Naive thymus-derived CD4-positive, alpha-beta T cell (primary cell): ENCODE measurements at regions not wholly inside any gene's neighbourhood (a gene's known extent, or its start where the extent isn't known, plus 50 kb on each side); places are given as distances from the start of the nearest gene placed in this dataset.

Experiments used
- ATAC-seq: fragments of 150-1000 bp; cut with Tn5 transposase; 2 replicates; pipeline ENCODE4 v1.10.0; 2021; ENCODE audit warnings: mild to moderate bottlenecking, moderate library complexity
- CTCF ChIA-PET: fragments of 350-600 bp; sonication (Branson Sonifier 250); formaldehyde crosslinking; loops from one replicate; lab custom pipeline; 2021; ENCODE audit warnings: antibody characterized with exemption; lab: Charles Lee
- POLR2A ChIA-PET: fragments of 350-600 bp; sonication (Branson Sonifier 250); formaldehyde crosslinking; loops from one replicate; lab custom pipeline; 2021; ENCODE audit warnings: antibody characterized with exemption, inconsistent platforms; lab: Charles Lee
- DNase-seq, 9 donors: peaks; one replicate each; pipeline versions ENCODE4 v3.0.0 to v3.0.0-alpha.2; 2020 to 2022; ENCODE audit warnings: mixed read lengths in 1 of 9
- H3K27ac ChIP-seq: one replicate; pipeline ENCODE4 v1.7.0; 2013; ENCODE audit warnings: mild to moderate bottlenecking, low read depth, low read length, moderate library complexity
- H3K27me3 ChIP-seq, 2 donors: one replicate each; pipeline ENCODE4 v1.7.0; 2013; ENCODE audit warnings: low read length in 2 of 2, mild to moderate bottlenecking in 2 of 2, moderate library complexity in 2 of 2; ENCODE audit not compliant: control insufficient read depth in 2 of 2, insufficient read depth in 2 of 2
- H3K36me3 ChIP-seq, 3 experiments: 1 replicate in 2 of 3; 2 replicates in 1 of 3; pipeline ENCODE4 v1.7.0; 2013; ENCODE audit warnings: low read length in 3 of 3, mild to moderate bottlenecking in 3 of 3, moderate library complexity in 1 of 3; ENCODE audit not compliant: insufficient read depth in 3 of 3, control insufficient read depth in 2 of 3
- H3K4me1 ChIP-seq, 2 donors: one replicate each; pipeline ENCODE4 v1.7.0; 2013; ENCODE audit warnings: low read length in 2 of 2, mild to moderate bottlenecking in 2 of 2, moderate library complexity in 1 of 2; ENCODE audit not compliant: control insufficient read depth in 2 of 2, insufficient read depth in 2 of 2
- H3K4me3 ChIP-seq: 2 replicates; pipeline ENCODE4 v1.7.0; 2013; ENCODE audit warnings: mild to moderate bottlenecking, low read length
- H3K9me3 ChIP-seq, 3 experiments: 1 replicate in 2 of 3; 2 replicates in 1 of 3; pipeline ENCODE4 v1.7.0; 2013; ENCODE audit warnings: low read length in 3 of 3; ENCODE audit not compliant: control insufficient read depth in 2 of 3
- H3K27ac Mint-ChIP-seq, 9 donors: one replicate each; pipeline ENCODE4 v1.8.0; 2020 to 2022; ENCODE audit warnings: mixed read lengths in 9 of 9, mild to moderate bottlenecking in 8 of 9, moderate library complexity in 5 of 9, inconsistent platforms in 2 of 9
- H3K27me3 Mint-ChIP-seq, 5 donors: one replicate each; pipeline ENCODE4 v1.8.0; 2021 to 2022; ENCODE audit warnings: mixed read lengths in 5 of 5, mild to moderate bottlenecking in 1 of 5
- H3K36me3 Mint-ChIP-seq, 5 donors: one replicate each; pipeline ENCODE4 v1.8.0; 2020 to 2022; ENCODE audit warnings: mixed read lengths in 5 of 5, mild to moderate bottlenecking in 3 of 5, inconsistent platforms in 1 of 5
- H3K4me1 Mint-ChIP-seq, 7 donors: one replicate each; pipeline ENCODE4 v1.8.0; 2020 to 2022; ENCODE audit warnings: mixed read lengths in 7 of 7, mild to moderate bottlenecking in 3 of 7, inconsistent platforms in 1 of 7
- H3K4me3 Mint-ChIP-seq, 10 donors: one replicate each; pipeline ENCODE4 v1.8.0; 2020 to 2022; ENCODE audit warnings: mild to moderate bottlenecking in 10 of 10, mixed read lengths in 10 of 10, moderate library complexity in 6 of 10, inconsistent platforms in 2 of 10
- H3K9me3 Mint-ChIP-seq, 11 donors: one replicate each; pipeline ENCODE4 v1.8.0; 2020 to 2022; ENCODE audit warnings: mixed read lengths in 11 of 11, mild to moderate bottlenecking in 4 of 11, inconsistent platforms in 1 of 11, moderate library complexity in 1 of 11
- intact Hi-C, 2 donors: fragments of 100-400 bp; cut with micrococcal nuclease; formaldehyde crosslinking; loops; one replicate each; pipeline ENCODE4 v1.15.1; 2023

- no peaks in the 10 kb centered on the region for H3K36me3 Mint-ChIP-seq
- peaks cover 0 to 7% (median 0%) of the 10 kb centered on the region in 11 donors for H3K9me3 Mint-ChIP-seq
- no peak overlapping the region for H3K27ac Mint-ChIP-seq
- ChIA-PET POLR2A (no interaction called here), CTCF (no interaction called here)
- H3K27me3 Mint-ChIP-seq: no peaks in the 10 kb centered on the region
- Histone ChIP-seq H3K27me3 (no peaks in the 10 kb centered on the region), H3K36me3 (no peaks in the 10 kb centered on the region), H3K4me3 (no peak overlapping the region), H3K27ac (no peak overlapping the region), H3K9me3 (no peaks in the 10 kb centered on the region), H3K4me1 (no peaks in the 10 kb centered on the region)
- H3K4me3 Mint-ChIP-seq: no peak overlapping the region
- no peak for DNase-seq
- H3K4me1 Mint-ChIP-seq: no peaks in the 10 kb centered on the region
- no peak for ATAC-seq
- intact Hi-C loops: no loop called here
Observed at GRCh38 chr5:105783811-105784210, 1886.9 kb downstream of the EFNA5 start.

DNA sequence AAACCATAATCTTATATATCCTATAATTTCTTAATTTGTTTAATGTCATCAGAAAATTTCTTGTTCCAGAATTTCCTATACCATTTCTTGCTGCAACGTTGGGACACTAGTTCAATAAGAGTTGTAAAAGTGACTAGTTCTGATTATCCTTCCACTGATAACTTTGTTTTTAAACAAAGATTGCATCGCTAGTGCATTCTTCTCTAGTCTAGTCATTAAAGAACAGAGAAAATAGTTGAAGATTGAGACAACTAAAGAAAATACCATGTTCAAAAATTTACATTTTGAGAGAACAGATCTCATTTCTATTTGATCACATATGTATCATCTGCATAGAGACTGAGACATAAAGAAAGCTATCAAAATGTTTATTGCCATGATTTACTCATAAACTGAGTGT lies 1888.2 kb downstream of the EFNA5 start:
- POLR2A ChIA-PET: no interaction called here
- no peak for ATAC-seq
- H3K4me1 Mint-ChIP-seq: no peaks in the 10 kb centered on the region

DNA sequence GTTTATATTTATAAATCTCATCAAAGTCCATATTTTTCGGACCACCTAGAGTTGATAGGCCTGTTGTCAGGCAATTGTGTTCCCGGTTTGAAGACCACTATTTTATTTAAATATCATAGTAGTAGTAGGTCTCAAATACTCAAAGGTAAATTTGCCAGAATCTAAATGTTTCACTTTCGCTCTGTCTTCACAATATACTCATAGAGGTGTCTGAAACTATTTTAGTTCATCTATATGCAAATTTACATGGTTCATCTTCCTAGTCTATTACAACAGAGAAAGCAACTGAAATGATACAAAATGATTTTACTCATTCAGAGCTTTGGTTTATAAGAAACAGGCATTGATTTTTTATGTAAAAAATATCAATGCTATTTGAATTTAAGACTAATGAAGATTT lies 1897.5 kb downstream of the EFNA5 start:
- DNase-seq: no peak

More for the DNA sequence above, 1888.2 kb downstream of the EFNA5 start:
- H3K27me3 Mint-ChIP-seq: no peaks in the 10 kb centered on the region
- CTCF ChIA-PET: no interaction called here
- Histone ChIP-seq H3K27me3 (no peaks in the 10 kb centered on the region), H3K9me3 (no peaks in the 10 kb centered on the region), H3K27ac (no peak overlapping the region), H3K4me3 (no peak overlapping the region), H3K36me3 (no peaks in the 10 kb centered on the region), H3K4me1 (no peaks in the 10 kb centered on the region)
- H3K9me3 Mint-ChIP-seq: peaks cover 0 to 7% (median 1%) of the 10 kb centered on the region in 11 donors
- no peak for DNase-seq
- H3K36me3 Mint-ChIP-seq: no peaks in the 10 kb centered on the region
- no peak overlapping the region for H3K27ac Mint-ChIP-seq
- intact Hi-C loops: no loop called here
- H3K4me3 Mint-ChIP-seq: no peak overlapping the region

DNA sequence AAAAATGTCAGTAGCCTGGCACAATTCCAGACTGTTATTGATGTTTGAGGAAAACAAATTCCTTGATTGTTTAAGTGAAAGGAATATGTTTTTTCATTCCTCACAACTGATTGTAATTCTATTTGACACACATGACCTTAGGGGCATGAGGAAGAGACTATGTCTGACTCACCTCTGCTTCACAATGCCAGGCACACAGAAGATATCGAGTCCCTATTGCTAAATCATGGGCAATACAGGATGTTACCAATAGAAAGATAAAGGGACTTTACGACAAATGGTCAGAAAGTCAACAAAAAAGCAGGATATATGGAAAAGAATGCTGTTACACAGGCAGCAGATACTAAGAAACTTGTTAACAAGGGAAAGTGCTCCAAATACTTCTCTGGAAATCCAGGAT lies 1903.5 kb downstream of the EFNA5 start:
- CTCF ChIA-PET: no interaction called here
- Mint-ChIP-seq H3K27me3 (no peaks in the 10 kb centered on the region), H3K9me3 (peaks cover under 1 to 19% (median 11%) of the 10 kb centered on the region in 11 donors), H3K4me3 (no peak overlapping the region), H3K27ac (no peak overlapping the region), H3K4me1 (no peaks in the 10 kb centered on the region), H3K36me3 (peaks cover 0 to 4% (median 0%) of the 10 kb centered on the region in 5 donors)
- DNase-seq: no peak
- H3K27ac ChIP-seq: no peak overlapping the region
- no peaks in the 10 kb centered on the region for H3K36me3 ChIP-seq
- no peaks in the 10 kb centered on the region for H3K4me1 ChIP-seq
- H3K9me3 ChIP-seq: peaks cover 0 to 7% (median 0%) of the 10 kb centered on the region in 3 experiments
- POLR2A ChIA-PET: no interaction called here
- ATAC-seq: no peak
- intact Hi-C loops: no loop called here
- no peaks in the 10 kb centered on the region for H3K27me3 ChIP-seq
- H3K4me3 ChIP-seq: no peak overlapping the region

More for the DNA sequence above, 1897.5 kb downstream of the EFNA5 start:
- Mint-ChIP-seq H3K27me3 (no peaks in the 10 kb centered on the region), H3K27ac (no peak overlapping the region), H3K9me3 (peaks cover 0 to 14% (median 4%) of the 10 kb centered on the region in 11 donors), H3K4me1 (no peaks in the 10 kb centered on the region), H3K36me3 (no peaks in the 10 kb centered on the region), H3K4me3 (no peak overlapping the region)
- ATAC-seq: no peak
- Histone ChIP-seq H3K36me3 (no peaks in the 10 kb centered on the region), H3K4me1 (no peaks in the 10 kb centered on the region), H3K27me3 (no peaks in the 10 kb centered on the region), H3K27ac (no peak overlapping the region), H3K4me3 (no peak overlapping the region), H3K9me3 (no peaks in the 10 kb centered on the region)
- ChIA-PET POLR2A (no interaction called here), CTCF (no interaction called here)
- intact Hi-C loops: no loop called here

- H3K27me3 ChIP-seq: no peaks in the 10 kb centered on the region
- Mint-ChIP-seq H3K27ac (no peak overlapping the region), H3K4me1 (no peaks in the 10 kb centered on the region), H3K36me3 (peaks cover 0 to 4% (median 0%) of the 10 kb centered on the region in 5 donors), H3K27me3 (no peaks in the 10 kb centered on the region), H3K4me3 (no peak overlapping the region), H3K9me3 (peaks cover 6 to 47% (median 16%) of the 10 kb centered on the region in 11 donors)
- DNase-seq: no peak
- no peak overlapping the region for H3K27ac ChIP-seq
- no peak overlapping the region for H3K4me3 ChIP-seq
- no peak for ATAC-seq
- H3K9me3 ChIP-seq: peaks cover 0 to 7% (median 0%) of the 10 kb centered on the region in 3 experiments
- POLR2A ChIA-PET: interaction anchor here (0.6 kb wide), 1 partner anchor 14 kb away, joined by 3 read pairs; no protein-coding TSS in a partner anchor
- CTCF ChIA-PET: interaction anchor here (0.6 kb wide), 1 partner anchor 13 kb away, joined by 3 read pairs; no protein-coding TSS in a partner anchor
- no peaks in the 10 kb centered on the region for H3K4me1 ChIP-seq
- intact Hi-C loops: no loop called here
- H3K36me3 ChIP-seq: no peaks in the 10 kb centered on the region
Observed at GRCh38 chr5:105762728-105763127, 1908.0 kb downstream of the EFNA5 start.

GRCh38 chr5:105754056-105754455 lies 1916.7 kb downstream of the EFNA5 start:
- ChIA-PET CTCF (no interaction called here), POLR2A (no interaction called here)
- Histone ChIP-seq H3K27me3 (no peaks in the 10 kb centered on the region), H3K9me3 (no peaks in the 10 kb centered on the region), H3K36me3 (no peaks in the 10 kb centered on the region), H3K27ac (no peak overlapping the region), H3K4me3 (no peak overlapping the region), H3K4me1 (no peaks in the 10 kb centered on the region)
- peaks cover 0 to 10% (median 4%) of the 10 kb centered on the region in 11 donors for H3K9me3 Mint-ChIP-seq
- no peaks in the 10 kb centered on the region for H3K36me3 Mint-ChIP-seq
- H3K27me3 Mint-ChIP-seq: no peaks in the 10 kb centered on the region
- ATAC-seq (no peak), DNase-seq (no peak)
- H3K4me3 Mint-ChIP-seq: no peak overlapping the region
- H3K27ac Mint-ChIP-seq: no peak overlapping the region
- H3K4me1 Mint-ChIP-seq: no peaks in the 10 kb centered on the region
- intact Hi-C loops: no loop called here

DNA sequence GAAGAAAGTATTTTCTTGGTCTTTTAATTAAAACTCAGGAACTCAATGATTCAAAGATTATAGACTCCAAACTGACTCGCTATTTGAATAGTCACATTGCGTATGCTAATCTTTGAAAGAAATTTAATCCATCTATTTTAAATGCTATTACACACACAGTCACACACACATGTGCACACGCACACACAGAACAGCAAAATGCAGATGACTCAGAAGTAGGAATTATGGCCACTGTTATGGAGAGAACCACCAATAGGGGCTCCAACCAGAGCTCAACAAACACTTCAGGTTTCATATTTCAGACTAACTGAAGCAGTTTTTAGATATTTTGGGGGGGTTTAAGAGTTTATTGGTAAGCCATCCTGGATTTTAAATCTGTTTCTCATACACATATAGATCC lies 1917.9 kb downstream of the EFNA5 start:
- no peak overlapping the region for H3K27ac Mint-ChIP-seq
- no peaks in the 10 kb centered on the region for H3K36me3 Mint-ChIP-seq
- H3K4me3 Mint-ChIP-seq: no peak overlapping the region
- H3K4me1 Mint-ChIP-seq: no peaks in the 10 kb centered on the region
- no peaks in the 10 kb centered on the region for H3K27me3 ChIP-seq
- peaks cover 0 to 6% (median 0%) of the 10 kb centered on the region in 11 donors for H3K9me3 Mint-ChIP-seq
- ChIA-PET POLR2A (no interaction called here), CTCF (no interaction called here)
- no peaks in the 10 kb centered on the region for H3K4me1 ChIP-seq
- intact Hi-C loops: no loop called here
- no peaks in the 10 kb centered on the region for H3K27me3 Mint-ChIP-seq
- ATAC-seq: no peak
- no peaks in the 10 kb centered on the region for H3K9me3 ChIP-seq
- H3K36me3 ChIP-seq: no peaks in the 10 kb centered on the region
- DNase-seq: no peak
- H3K4me3 ChIP-seq: no peak overlapping the region
- no peak overlapping the region for H3K27ac ChIP-seq
